ENCODE measurements at regions not wholly inside any gene's neighbourhood (a gene's known extent, or its start where the extent isn't known, plus 50 kb on each side); places are given as distances from the start of the nearest gene placed in this dataset.

GRCh38 chr2:57934659-57935058 is 111.9 kb upstream of the VRK2 start:
- no peak for DNase-seq (ENCODE audit: low read depth in 2 of 2)

DNA sequence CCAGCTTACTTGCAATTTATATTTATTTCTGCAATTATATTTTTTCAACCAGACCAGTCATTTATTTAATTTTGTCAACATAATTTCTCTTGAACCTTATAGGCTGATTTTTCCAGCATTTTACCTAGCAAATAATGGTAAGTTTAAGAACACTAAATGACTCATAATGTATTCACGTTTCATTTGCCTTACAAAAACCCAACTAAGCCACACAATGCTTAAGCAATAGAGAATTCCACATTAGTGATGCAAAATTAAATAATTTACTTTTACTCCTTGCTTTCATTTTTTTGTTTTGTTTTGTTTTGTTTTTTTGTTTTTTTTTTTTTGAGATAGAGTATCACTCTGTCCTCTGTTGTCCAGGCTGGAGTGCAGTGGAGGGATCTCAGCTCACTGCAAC is 110.4 kb upstream of the VRK2 start:
- no peak for DNase-seq (ENCODE audit: low read depth in 2 of 2)

DNA sequence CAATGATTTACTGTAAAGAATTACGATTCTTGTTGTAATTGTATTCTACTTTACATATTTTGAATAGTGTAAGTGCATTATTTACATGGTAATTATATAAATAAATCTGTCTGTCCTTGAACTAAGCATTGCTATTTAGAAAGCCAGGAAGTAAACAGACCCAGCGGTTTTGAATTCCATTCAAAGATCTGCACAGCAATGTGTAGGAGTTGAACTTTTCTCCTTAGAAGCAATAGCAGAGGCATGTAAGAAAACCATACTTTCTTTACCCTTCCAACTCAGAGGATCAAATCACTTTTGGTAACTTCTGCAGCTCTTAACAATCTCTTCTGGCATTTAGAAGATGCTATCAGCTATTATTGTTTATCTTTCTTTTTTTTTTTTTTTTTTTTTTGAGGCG is 109.2 kb upstream of the VRK2 start:
- no peak for DNase-seq (ENCODE audit: low read depth in 2 of 2)

- no peak for DNase-seq (ENCODE audit: low read depth in 2 of 2)
Observed at GRCh38 chr2:57941816-57942215, 104.8 kb upstream of the VRK2 start.

- no peak for DNase-seq (ENCODE audit: low read depth in 2 of 2)
Observed at GRCh38 chr2:57943315-57943714, 103.3 kb upstream of the VRK2 start.

DNA sequence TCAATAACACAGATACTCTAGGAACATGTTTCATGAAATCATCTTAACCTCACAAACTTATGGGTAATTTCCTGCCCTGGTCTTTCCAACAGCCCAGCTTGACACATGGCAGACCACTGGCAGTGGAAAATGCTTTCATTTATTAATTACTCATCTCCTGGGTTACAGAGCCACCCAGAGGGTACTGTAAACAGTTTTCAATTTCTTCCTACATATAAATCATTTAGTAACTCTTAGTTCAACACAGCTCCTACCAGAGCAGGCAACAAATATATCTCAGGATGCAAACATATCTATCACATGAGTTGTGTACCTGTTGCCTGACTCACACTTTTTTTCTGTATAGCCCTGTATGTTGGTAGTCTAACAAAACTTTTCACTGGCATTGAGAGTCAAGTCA is 99.2 kb upstream of the VRK2 start:
- no peak for DNase-seq (ENCODE audit: low read depth in 2 of 2)

DNA sequence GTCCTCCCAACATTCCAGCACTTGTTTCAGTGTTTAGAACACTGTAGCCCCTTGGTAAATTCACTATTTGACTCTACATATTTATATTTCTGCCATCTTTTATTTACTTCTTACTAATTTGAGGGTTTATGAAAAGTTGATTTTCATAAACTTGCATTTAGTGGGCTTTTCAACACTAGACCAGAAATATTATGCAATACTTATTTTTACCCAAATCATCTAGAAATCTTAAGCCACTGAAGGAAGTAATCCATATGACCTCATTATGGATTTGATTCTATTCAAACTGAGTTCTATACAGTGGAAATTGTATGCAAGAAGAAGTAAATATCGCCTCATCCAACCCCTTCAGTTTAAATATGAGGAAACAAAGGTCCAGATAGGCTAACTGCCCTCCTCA is 92.6 kb upstream of the VRK2 start:
- no peak for DNase-seq (ENCODE audit: low read depth in 2 of 2)

- DNase-seq (ENCODE audit: low read depth in 2 of 2), result no peak
Observed at GRCh38 chr2:57957238-57957637, 89.4 kb upstream of the VRK2 start.

DNA sequence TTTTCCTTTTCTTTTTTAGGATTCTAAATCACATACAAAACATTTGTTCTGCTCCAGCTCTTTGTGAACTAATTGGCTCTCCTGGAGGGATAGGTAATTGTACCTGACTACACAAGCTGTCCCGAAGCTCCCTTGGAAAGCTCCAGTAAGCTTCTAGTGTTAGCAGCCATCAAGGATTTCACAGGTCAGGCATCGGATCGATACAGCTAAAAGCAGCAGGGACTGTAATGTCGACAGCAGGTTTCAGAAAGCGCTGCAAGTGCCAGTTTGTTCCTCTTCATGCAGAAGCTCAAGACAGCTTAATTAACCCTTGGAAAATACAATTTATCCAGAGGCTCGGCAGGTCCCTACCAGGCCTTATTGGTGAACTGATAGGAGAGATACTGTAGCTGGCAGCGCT is 87.2 kb upstream of the VRK2 start:
- DNase-seq (ENCODE audit: low read depth in 2 of 2), result no peak

DNA sequence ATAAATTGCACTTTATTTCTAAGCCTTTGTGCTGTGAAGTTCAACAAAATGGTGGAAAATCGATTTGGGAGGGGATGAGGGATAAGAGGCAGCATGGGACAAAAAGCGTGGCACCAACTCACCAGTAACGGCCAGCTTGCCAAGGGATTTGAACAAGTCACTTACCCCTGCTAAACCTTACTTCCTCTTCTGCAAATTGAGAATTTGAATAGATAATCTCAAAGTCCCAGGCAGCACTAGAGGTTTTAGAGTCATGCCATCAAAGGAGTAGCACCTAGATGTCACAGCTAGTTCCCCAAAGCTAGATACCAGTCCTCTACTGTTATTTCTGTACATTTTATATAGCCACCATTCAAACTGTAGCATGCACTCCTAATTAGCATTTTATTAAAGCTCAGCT is 83.7 kb upstream of the VRK2 start:
- no peak for DNase-seq (ENCODE audit: low read depth in 2 of 2)

DNA sequence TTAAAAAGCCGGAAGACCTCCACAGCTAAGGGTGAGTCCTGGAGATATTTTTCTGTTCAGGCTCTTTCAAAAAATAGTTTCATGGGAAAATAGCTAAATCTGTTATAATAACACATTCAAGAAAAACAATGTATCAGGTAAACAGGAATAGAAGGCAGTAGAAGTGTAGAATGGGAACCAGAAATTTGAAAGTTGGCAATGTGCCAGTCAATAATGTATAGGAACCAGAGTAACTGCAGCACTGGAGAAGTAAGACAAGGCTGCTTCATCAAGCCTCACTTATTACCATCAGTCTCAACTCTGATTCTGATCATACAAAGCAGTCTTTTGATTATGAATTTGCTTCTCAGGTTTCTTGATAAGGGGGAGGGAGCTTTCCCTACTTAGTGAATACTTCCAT is 81.4 kb upstream of the VRK2 start:
- DNase-seq (ENCODE audit: low read depth in 2 of 2), result no peak

- DNase-seq (ENCODE audit: low read depth in 2 of 2), result no peak
Observed at GRCh38 chr2:57965961-57966360, 80.6 kb upstream of the VRK2 start.

- DNase-seq (ENCODE audit: low read depth in 2 of 2), result no peak
Observed at GRCh38 chr2:57973621-57974186, 72.9 kb upstream of the VRK2 start.

- no peak for DNase-seq (ENCODE audit: low read depth in 2 of 2)
Observed at GRCh38 chr2:57979158-57979557, 67.4 kb upstream of the VRK2 start.

DNA sequence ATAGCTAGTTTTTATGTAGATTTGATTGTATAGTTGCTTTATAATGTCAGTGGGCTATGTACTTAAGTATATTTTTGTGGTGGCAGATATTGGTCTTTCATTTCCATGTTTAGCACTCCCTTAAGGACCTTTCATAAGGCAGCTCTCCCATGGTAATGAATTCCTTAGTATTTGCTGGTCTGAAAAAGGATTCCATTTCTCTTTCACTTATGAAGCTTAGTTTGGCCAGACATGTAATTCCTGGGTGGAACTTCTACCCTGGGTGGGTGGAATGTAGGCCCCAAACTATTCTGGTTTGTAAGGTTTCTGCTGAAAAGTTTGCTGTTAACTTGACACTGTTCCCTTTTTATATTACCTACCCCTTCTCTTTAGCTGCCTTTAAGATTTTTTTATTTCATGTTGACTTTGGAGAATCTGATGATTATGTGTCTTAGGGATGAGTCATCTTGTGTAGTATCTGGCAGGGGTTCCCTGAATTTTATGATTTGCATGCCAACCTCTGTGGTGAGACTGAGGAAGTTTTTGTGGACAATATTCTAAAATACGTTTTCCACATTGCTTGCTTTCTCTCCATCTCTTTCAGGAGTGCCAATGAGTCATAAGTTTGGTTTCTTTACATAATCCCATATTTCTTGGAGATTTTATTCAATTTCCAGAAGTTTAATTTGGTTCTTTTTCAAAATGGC is 65.4 kb upstream of the VRK2 start:
- DNase-seq (ENCODE audit: low read depth in 2 of 2), result no peak

DNA sequence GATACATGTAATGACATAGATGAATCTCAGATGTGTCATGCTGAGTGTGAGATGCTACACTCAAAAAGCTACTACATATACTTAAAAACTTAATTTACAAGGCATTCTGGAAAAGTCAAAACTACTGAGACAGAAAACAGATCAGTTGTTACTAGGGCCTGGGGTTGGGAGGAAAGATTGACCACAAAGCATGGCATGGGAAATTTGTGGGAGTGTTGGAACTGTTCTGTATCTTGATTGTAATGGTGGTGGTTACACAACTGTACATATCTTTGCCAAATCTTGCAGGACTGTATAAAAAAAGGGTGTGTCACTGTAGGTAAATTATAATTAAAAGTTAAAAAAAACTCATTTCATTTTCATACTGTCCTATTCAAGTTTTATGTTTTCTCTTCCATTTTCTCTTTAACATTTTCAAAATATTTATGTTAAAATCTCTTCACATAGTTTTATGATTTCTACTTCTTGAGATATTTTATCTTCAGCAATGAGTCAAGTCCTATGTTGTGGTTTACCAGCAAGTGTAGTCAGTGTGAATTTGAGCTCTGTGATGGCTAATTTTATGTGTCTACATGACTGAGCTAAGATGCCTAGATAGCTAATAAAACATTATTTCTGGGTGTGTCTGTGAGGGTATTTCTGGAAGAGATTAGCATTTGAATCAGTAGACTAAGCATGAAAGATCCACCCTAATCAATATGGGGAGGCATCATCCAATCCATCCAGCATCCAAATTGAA is 58.6 kb upstream of the VRK2 start:
- DNase-seq (ENCODE audit: low read depth in 2 of 2), result no peak

DNA sequence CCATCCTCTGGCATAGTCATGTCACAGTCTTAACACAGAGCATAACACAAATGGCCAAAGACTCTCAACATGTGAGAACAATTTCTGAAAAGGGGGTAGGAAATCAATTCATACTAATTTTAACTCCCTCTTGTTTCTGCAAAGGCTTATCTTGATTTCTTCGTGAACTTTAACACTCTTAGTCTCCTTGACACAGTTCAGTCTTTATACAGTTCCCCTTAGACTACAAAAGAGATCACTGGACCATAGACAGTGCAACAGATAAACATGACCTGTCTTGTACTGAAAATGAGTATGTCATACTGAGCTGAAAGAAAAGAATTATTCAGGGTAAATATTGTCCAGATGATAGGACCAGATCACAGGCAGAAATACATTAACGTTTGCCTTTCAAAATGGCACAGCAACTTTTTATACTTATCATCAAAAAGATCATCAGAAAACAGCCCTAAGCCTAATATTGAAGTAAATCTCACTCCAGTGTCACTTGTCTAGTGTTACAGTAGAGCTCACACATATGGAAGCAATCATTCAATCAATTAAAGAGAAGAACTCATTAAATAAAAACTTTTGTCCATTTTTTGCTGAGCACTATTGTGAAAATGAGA is 56.4 kb upstream of the VRK2 start:
- no peak for DNase-seq (ENCODE audit: low read depth in 2 of 2)

All from stimulated activated CD8-positive, alpha-beta memory T cell treated with anti-CD3 and anti-CD28 coated beads, Interleukin-7, amount 100 ng/mL, for 4 hours (primary cell).